ENCODE measurements at regions not wholly inside any gene's neighbourhood (a gene's known extent, or its start where the extent isn't known, plus 50 kb on each side); places are given as distances from the start of the nearest gene placed in this dataset.

- peaks cover 13 to 27% (median 24%) of the 10 kb centered on the region in 3 donors for H3K4me1 Mint-ChIP-seq
- DNase-seq = no peak
- H3K9me3 Mint-ChIP-seq = peaks cover 0 to 6% (median 4%) of the 10 kb centered on the region in 7 donors
- no peaks in the 10 kb centered on the region for H3K27me3 Mint-ChIP-seq
- H3K36me3 Mint-ChIP-seq = peaks cover 0 to 4% of the 10 kb centered on the region in 2 donors
- peak overlapping the region in 5 of 6 donors; percentile 12 to 79 (median 45) for H3K27ac Mint-ChIP-seq
- ATAC-seq (ENCODE audit: low read depth in 2 of 2) = no peak
- H3K4me3 Mint-ChIP-seq = peak overlapping the region in 3 of 8 donors; percentile 12 to 82 (median 18)
These were observed 488.0 kb downstream of the MDFIC start for GRCh38 chr7:115409682-115410433.

- no peak for ATAC-seq (ENCODE audit: low read depth in 2 of 2)
- no peak for DNase-seq
- Mint-ChIP-seq H3K27ac (no peak overlapping the region), H3K4me3 (no peak overlapping the region), H3K36me3 (peaks cover 0 to 4% of the 10 kb centered on the region in 2 donors), H3K9me3 (peaks cover 0 to 17% (median 7%) of the 10 kb centered on the region in 7 donors), H3K27me3 (peaks cover under 1 to 11% (median 5%) of the 10 kb centered on the region in 3 donors), H3K4me1 (peaks cover 11 to 21% (median 14%) of the 10 kb centered on the region in 3 donors)
These were observed 484.3 kb downstream of the MDFIC start for GRCh38 chr7:115406219-115406618.

DNA sequence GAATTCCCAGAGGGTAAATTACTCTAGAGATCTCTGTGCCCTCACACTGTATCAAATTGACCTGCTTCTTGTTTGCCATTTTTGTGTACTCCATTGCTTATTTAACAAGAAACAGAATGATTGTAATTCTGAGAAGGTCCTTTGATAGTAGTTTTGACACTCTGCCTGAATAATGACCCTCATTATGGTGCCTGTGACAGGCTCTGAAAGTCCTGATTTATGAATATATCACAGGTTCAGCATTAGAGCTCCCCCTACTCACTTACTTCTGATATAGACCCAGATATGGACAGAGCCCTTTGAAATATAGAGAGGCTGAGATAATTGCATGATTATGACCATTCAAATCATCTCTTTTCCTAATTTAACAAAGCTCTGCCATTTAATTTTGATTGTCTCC, 465.2 kb downstream of the MDFIC start:
- no peak for DNase-seq
- ATAC-seq (ENCODE audit: low read depth in 2 of 2) = no peak
- H3K4me1 Mint-ChIP-seq = no peaks in the 10 kb centered on the region
- peaks cover 0 to 2% (median 0%) of the 10 kb centered on the region in 7 donors for H3K9me3 Mint-ChIP-seq
- H3K27me3 Mint-ChIP-seq = peaks cover 5 to 13% (median 6%) of the 10 kb centered on the region in 3 donors
- no peak overlapping the region for H3K4me3 Mint-ChIP-seq
- no peaks in the 10 kb centered on the region for H3K36me3 Mint-ChIP-seq
- no peak overlapping the region for H3K27ac Mint-ChIP-seq

GRCh38 chr7:115379321-115379720, 457.4 kb downstream of the MDFIC start:
- DNase-seq (no peak), ATAC-seq (ENCODE audit: low read depth in 2 of 2) (no peak)
- H3K36me3 Mint-ChIP-seq = no peaks in the 10 kb centered on the region
- peaks cover 0 to 6% (median 2%) of the 10 kb centered on the region in 3 donors for H3K4me1 Mint-ChIP-seq
- peaks cover 0 to 7% (median 5%) of the 10 kb centered on the region in 3 donors for H3K27me3 Mint-ChIP-seq
- H3K27ac Mint-ChIP-seq = no peak overlapping the region
- H3K9me3 Mint-ChIP-seq = peaks cover 0 to 2% (median 0%) of the 10 kb centered on the region in 7 donors
- no peak overlapping the region for H3K4me3 Mint-ChIP-seq

DNA sequence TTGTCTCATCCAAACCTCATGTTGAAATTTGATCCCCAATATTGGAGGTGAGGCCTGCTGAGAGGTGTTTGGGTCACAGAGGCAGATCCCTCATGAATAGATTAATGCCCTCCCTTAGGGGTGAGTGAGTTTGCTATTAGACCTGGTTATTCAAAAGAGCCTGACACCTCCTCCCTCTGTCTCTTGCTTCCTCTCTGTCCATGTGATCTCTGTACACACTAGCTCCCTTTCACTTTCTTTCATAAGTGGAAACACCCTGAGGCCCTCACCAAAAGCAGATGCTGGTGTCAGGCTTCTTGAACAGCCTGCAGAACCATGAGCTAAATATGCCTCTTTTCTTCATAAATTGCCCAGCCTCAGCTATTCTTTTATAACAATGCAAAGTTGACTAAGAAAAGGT, 447.1 kb downstream of the MDFIC start:
- no peak for DNase-seq
- no peaks in the 10 kb centered on the region for H3K36me3 Mint-ChIP-seq
- H3K4me3 Mint-ChIP-seq = no peak overlapping the region
- peak overlapping the region in 2 of 6 donors; percentile 16 to 17 for H3K27ac Mint-ChIP-seq
- peak; percentile 51 to 71 for ATAC-seq (ENCODE audit: low read depth in 2 of 2)
- H3K27me3 Mint-ChIP-seq = peaks cover 0 to 6% (median 0%) of the 10 kb centered on the region in 3 donors
- H3K9me3 Mint-ChIP-seq = peaks cover 0 to 4% (median 0%) of the 10 kb centered on the region in 7 donors
- H3K4me1 Mint-ChIP-seq = peaks cover 0 to 6% (median 0%) of the 10 kb centered on the region in 3 donors

DNA sequence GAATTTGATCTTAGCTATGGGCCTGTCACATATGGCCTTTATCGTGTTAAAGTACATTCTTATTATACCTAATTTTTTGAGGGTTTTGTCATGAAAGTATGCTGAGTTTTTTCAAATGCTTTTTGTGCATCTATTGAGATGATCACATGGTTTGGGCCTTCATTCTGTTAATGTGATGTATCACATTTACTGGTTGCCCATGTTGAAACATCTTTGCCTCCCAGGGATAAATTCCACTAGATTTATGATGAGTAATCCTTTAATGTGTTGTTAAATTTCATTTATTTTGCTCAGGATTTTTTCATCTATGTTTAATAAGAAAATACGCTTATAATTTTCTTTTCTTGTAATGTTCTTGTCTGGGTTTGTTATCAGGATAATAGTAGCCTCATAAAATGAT, 442.0 kb downstream of the MDFIC start:
- Mint-ChIP-seq H3K36me3 (no peaks in the 10 kb centered on the region), H3K9me3 (peaks cover 0 to 4% (median 0%) of the 10 kb centered on the region in 7 donors)

GRCh38 chr7:115359955-115360354, 438.1 kb downstream of the MDFIC start:
- no peaks in the 10 kb centered on the region for H3K27me3 Mint-ChIP-seq
- H3K27ac Mint-ChIP-seq = peak overlapping the region in 1 of 6 donors; percentile 89
- no peak for ATAC-seq (ENCODE audit: low read depth in 2 of 2)
- H3K4me1 Mint-ChIP-seq = peaks cover 0 to 9% (median 5%) of the 10 kb centered on the region in 3 donors
- no peaks in the 10 kb centered on the region for H3K9me3 Mint-ChIP-seq
- DNase-seq = no peak
- no peak overlapping the region for H3K4me3 Mint-ChIP-seq
- no peaks in the 10 kb centered on the region for H3K36me3 Mint-ChIP-seq

More for the DNA sequence above, 442.0 kb downstream of the MDFIC start:
- DNase-seq (no peak), ATAC-seq (ENCODE audit: low read depth in 2 of 2) (no peak)
- peaks cover 0 to 6% (median 0%) of the 10 kb centered on the region in 3 donors for H3K27me3 Mint-ChIP-seq
- H3K27ac Mint-ChIP-seq = no peak overlapping the region
- H3K4me3 Mint-ChIP-seq = no peak overlapping the region
- H3K4me1 Mint-ChIP-seq = peaks cover 0 to 9% (median 5%) of the 10 kb centered on the region in 3 donors

DNA sequence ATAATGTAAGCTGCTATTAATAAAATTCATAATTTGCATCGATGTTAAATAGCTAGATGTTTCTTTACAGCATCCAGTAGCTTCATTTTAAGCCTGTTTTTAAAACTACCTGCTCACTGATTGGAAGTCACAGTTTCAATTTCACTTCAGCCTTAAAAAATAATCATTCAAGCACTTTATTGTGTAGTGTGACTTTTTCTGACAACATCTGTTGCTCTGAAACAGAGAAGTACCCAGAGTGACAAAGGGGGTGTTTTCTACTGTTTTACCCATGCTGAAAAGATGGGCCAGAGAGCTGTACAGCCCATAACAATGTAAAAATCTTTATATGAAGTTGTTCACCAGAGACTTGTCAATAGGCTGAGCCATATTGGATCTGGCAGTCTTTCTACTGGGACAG, 437.2 kb downstream of the MDFIC start:
- Mint-ChIP-seq H3K27ac (no peak overlapping the region), H3K4me3 (no peak overlapping the region), H3K27me3 (no peaks in the 10 kb centered on the region), H3K9me3 (no peaks in the 10 kb centered on the region), H3K36me3 (no peaks in the 10 kb centered on the region), H3K4me1 (peaks cover 0 to 9% (median 5%) of the 10 kb centered on the region in 3 donors)
- peak in 1 of 2 donors; percentile 60 for ATAC-seq (ENCODE audit: low read depth in 2 of 2)
- DNase-seq = no peak

DNA sequence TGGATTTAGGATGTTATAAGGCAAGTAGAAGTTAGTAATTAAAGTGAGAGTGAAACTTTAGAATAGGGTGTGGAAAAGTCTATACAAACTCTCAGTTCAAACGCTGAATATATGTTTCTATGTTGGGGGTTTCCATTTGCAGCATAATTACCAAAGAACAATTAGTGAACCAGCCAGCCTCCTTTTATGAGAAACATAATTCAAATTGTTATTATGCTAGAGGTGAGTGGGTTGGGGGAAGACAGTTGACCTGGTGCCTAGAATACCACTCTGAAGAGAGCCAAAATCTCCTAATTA, 435.8 kb downstream of the MDFIC start:
- no peak for ATAC-seq (ENCODE audit: low read depth in 2 of 2)
- H3K27ac Mint-ChIP-seq = peak overlapping the region in 1 of 6 donors; percentile 55
- no peak for DNase-seq
- no peaks in the 10 kb centered on the region for H3K9me3 Mint-ChIP-seq
- H3K36me3 Mint-ChIP-seq = no peaks in the 10 kb centered on the region
- no peak overlapping the region for H3K4me3 Mint-ChIP-seq
- peaks cover 0 to 9% (median 5%) of the 10 kb centered on the region in 3 donors for H3K4me1 Mint-ChIP-seq
- no peaks in the 10 kb centered on the region for H3K27me3 Mint-ChIP-seq

DNA sequence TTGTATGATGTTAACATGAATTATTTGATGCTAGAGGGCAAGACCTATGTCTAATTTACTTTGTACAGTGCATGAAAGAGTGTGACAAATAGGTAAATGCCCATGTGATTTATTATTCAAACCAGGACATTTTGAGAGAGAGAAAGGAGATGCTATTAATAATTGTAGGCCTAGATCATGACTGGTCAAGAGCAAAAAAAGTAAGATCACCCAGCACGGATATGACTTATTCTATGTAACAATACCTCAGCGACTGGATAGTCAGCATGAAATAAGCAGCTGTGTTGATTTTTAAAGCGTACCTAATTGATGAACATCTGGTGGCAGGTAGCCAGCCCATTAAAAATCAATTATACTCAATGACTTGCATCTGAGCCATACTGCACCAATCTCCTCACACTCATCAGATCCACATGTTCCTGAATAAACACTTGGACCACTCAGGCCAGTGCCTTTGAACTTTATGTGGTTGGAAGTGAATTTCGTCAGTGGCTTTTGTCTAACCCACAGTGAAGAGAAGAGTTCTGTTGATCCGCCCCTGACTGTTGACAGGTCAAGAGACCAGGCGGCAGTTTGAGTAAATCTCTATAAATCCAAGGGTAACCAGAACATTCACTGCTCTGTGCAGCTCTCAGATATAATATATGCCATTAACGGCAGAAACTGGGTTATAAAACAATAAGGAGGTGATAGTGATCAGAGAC, 435.3 kb downstream of the MDFIC start:
- no peaks in the 10 kb centered on the region for H3K36me3 Mint-ChIP-seq
- H3K27me3 Mint-ChIP-seq = peaks cover 0 to 3% (median 0%) of the 10 kb centered on the region in 3 donors
- no peaks in the 10 kb centered on the region for H3K9me3 Mint-ChIP-seq
- H3K27ac Mint-ChIP-seq = peak overlapping the region in 1 of 6 donors; percentile 55
- H3K4me1 Mint-ChIP-seq = peaks cover 0 to 9% (median 5%) of the 10 kb centered on the region in 3 donors
- DNase-seq (no peak), ATAC-seq (ENCODE audit: low read depth in 2 of 2) (no peak)
- no peak overlapping the region for H3K4me3 Mint-ChIP-seq

- peaks cover 0 to 4% (median 0%) of the 10 kb centered on the region in 3 donors for H3K27me3 Mint-ChIP-seq
- peaks cover 0 to 9% (median 5%) of the 10 kb centered on the region in 3 donors for H3K4me1 Mint-ChIP-seq
- H3K4me3 Mint-ChIP-seq = no peak overlapping the region
- no peak overlapping the region for H3K27ac Mint-ChIP-seq
- no peaks in the 10 kb centered on the region for H3K9me3 Mint-ChIP-seq
- DNase-seq (peak; percentile 7), ATAC-seq (ENCODE audit: low read depth in 2 of 2) (no peak)
- H3K36me3 Mint-ChIP-seq = no peaks in the 10 kb centered on the region
These were observed 434.3 kb downstream of the MDFIC start for GRCh38 chr7:115356139-115356746.

DNA sequence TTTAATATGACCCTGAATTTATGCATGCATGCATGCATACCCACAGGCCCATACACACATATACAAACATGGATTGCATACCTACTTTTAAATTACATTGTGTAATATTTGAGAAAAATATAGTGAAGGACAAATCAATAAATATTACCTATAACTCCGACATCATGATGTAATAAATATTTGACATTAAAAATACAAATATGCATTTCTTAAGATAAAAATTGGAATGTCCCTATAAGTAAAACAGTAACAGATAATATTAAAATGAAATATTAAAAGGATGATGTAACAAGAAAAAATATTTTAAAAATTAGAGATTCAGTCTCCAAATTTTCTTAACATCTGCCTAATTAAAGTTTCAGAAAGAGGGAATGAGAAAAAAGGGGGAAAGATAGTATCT, 433.0 kb downstream of the MDFIC start:
- H3K9me3 Mint-ChIP-seq = no peaks in the 10 kb centered on the region
- ATAC-seq (ENCODE audit: low read depth in 2 of 2) (no peak), DNase-seq (no peak)
- peaks cover 0 to 9% (median 5%) of the 10 kb centered on the region in 3 donors for H3K4me1 Mint-ChIP-seq
- no peak overlapping the region for H3K4me3 Mint-ChIP-seq
- H3K36me3 Mint-ChIP-seq = no peaks in the 10 kb centered on the region
- peaks cover 0 to 10% (median 2%) of the 10 kb centered on the region in 3 donors for H3K27me3 Mint-ChIP-seq
- no peak overlapping the region for H3K27ac Mint-ChIP-seq

GRCh38 chr7:115352375-115352774, 430.5 kb downstream of the MDFIC start:
- H3K9me3 Mint-ChIP-seq = no peaks in the 10 kb centered on the region
- no peak for DNase-seq
- H3K36me3 Mint-ChIP-seq = no peaks in the 10 kb centered on the region
- peaks cover 0 to 2% (median 0%) of the 10 kb centered on the region in 3 donors for H3K4me1 Mint-ChIP-seq
- no peak overlapping the region for H3K4me3 Mint-ChIP-seq
- ATAC-seq (ENCODE audit: low read depth in 2 of 2) = no peak
- H3K27me3 Mint-ChIP-seq = peaks cover 6 to 21% (median 7%) of the 10 kb centered on the region in 3 donors
- H3K27ac Mint-ChIP-seq = no peak overlapping the region
